ENCODE measurements at regions not wholly inside any gene's neighbourhood (a gene's known extent, or its start where the extent isn't known, plus 50 kb on each side); places are given as distances from the start of the nearest gene placed in this dataset.

GRCh38 chr2:177108890-177109289 is 103.7 kb upstream of the HNRNPA3 start:
- TF ChIP-seq CTCF (IDR thresholded peaks at IDR 0.05), result no peak
- peaks cover 8% of the 10 kb centered on the region for H3K27me3 Mint-ChIP-seq (ENCODE audit: low read depth, poor library complexity)
- DNase-seq, result no peak
- H3K36me3 Mint-ChIP-seq (ENCODE audit: low read depth), result no peaks in the 10 kb centered on the region
- no peak overlapping the region for H3K4me3 Mint-ChIP-seq
- peaks cover 13% of the 10 kb centered on the region for H3K9me3 Mint-ChIP-seq
- H3K4me1 Mint-ChIP-seq, result no peaks in the 10 kb centered on the region
- no peak overlapping the region for H3K27ac Mint-ChIP-seq

GRCh38 chr2:177114712-177115111 is 97.9 kb upstream of the HNRNPA3 start:
- Mint-ChIP-seq H3K27me3 (ENCODE audit: low read depth, poor library complexity) (peaks cover 5% of the 10 kb centered on the region), H3K4me3 (no peak overlapping the region), H3K27ac (no peak overlapping the region), H3K9me3 (no peaks in the 10 kb centered on the region), H3K36me3 (ENCODE audit: low read depth) (no peaks in the 10 kb centered on the region), H3K4me1 (no peaks in the 10 kb centered on the region)
- DNase-seq, result no peak
- no peak for TF ChIP-seq CTCF (IDR thresholded peaks at IDR 0.05)

GRCh38 chr2:177117755-177118154 is 94.8 kb upstream of the HNRNPA3 start:
- no peak overlapping the region for H3K27ac Mint-ChIP-seq
- peaks cover 5% of the 10 kb centered on the region for H3K27me3 Mint-ChIP-seq (ENCODE audit: low read depth, poor library complexity)
- no peak for DNase-seq
- no peaks in the 10 kb centered on the region for H3K9me3 Mint-ChIP-seq
- no peaks in the 10 kb centered on the region for H3K36me3 Mint-ChIP-seq (ENCODE audit: low read depth)
- no peak for TF ChIP-seq CTCF (IDR thresholded peaks at IDR 0.05)
- H3K4me3 Mint-ChIP-seq, result no peak overlapping the region
- H3K4me1 Mint-ChIP-seq, result peaks cover 7% of the 10 kb centered on the region

GRCh38 chr2:177118636-177119035 is 94.0 kb upstream of the HNRNPA3 start:
- no peak for DNase-seq
- TF ChIP-seq CTCF (IDR thresholded peaks at IDR 0.05), result no peak
- peaks cover 5% of the 10 kb centered on the region for H3K27me3 Mint-ChIP-seq (ENCODE audit: low read depth, poor library complexity)
- peaks cover 16% of the 10 kb centered on the region for H3K4me1 Mint-ChIP-seq
- H3K4me3 Mint-ChIP-seq, result no peak overlapping the region
- H3K9me3 Mint-ChIP-seq, result no peaks in the 10 kb centered on the region
- no peak overlapping the region for H3K27ac Mint-ChIP-seq
- H3K36me3 Mint-ChIP-seq (ENCODE audit: low read depth), result no peaks in the 10 kb centered on the region

GRCh38 chr2:177119099-177119498 is 93.5 kb upstream of the HNRNPA3 start:
- Mint-ChIP-seq H3K4me1 (peaks cover 17% of the 10 kb centered on the region), H3K27ac (no peak overlapping the region), H3K9me3 (no peaks in the 10 kb centered on the region), H3K36me3 (ENCODE audit: low read depth) (no peaks in the 10 kb centered on the region), H3K27me3 (ENCODE audit: low read depth, poor library complexity) (peaks cover 5% of the 10 kb centered on the region), H3K4me3 (no peak overlapping the region)
- no peak for TF ChIP-seq CTCF (IDR thresholded peaks at IDR 0.05)
- no peak for DNase-seq

GRCh38 chr2:177123048-177123447 is 89.5 kb upstream of the HNRNPA3 start:
- TF ChIP-seq CTCF (IDR thresholded peaks at IDR 0.05), result no peak
- Mint-ChIP-seq H3K4me1 (peaks cover 17% of the 10 kb centered on the region), H3K36me3 (ENCODE audit: low read depth) (no peaks in the 10 kb centered on the region), H3K27ac (peak overlapping the region; percentile 0), H3K9me3 (no peaks in the 10 kb centered on the region), H3K27me3 (ENCODE audit: low read depth, poor library complexity) (no peaks in the 10 kb centered on the region), H3K4me3 (no peak overlapping the region)
- no peak for DNase-seq
